HUES64 (cell line): ENCODE measurements at regions not wholly inside any gene's neighbourhood (a gene's known extent, or its start where the extent isn't known, plus 50 kb on each side); places are given as distances from the start of the nearest gene placed in this dataset.
"Not testable (repeated sequence)": the region's sequence is repeated elsewhere in the genome, so short reads cannot be mapped to it uniquely, and the experiment has no call there.

Source experiments
- H3K27ac ChIP-seq: 2 replicates; pipeline ENCODE4 v1.7.0; 2013; ENCODE audit warnings: low read depth, low read length, inconsistent platforms
- H3K27me3 ChIP-seq: 2 replicates; pipeline ENCODE4 v1.6.1; 2013; ENCODE audit warnings: mild to moderate bottlenecking, low read length; ENCODE audit not compliant: insufficient read depth
- H3K36me3 ChIP-seq: 2 replicates; pipeline ENCODE4 v1.6.1; 2013; ENCODE audit warnings: mild to moderate bottlenecking, low read length; ENCODE audit not compliant: insufficient read depth
- H3K4me1 ChIP-seq: 2 replicates; pipeline ENCODE4 v1.6.1; 2013; ENCODE audit warnings: mild to moderate bottlenecking, low read length, moderate library complexity; ENCODE audit not compliant: insufficient read depth
- H3K4me3 ChIP-seq: 2 replicates; pipeline ENCODE4 v1.5.1; 2013; ENCODE audit warnings: mild to moderate bottlenecking, low read length, moderate library complexity
- H3K9ac ChIP-seq: 2 replicates; pipeline ENCODE4 v1.6.1; 2013; ENCODE audit warnings: mild to moderate bottlenecking, low read depth, low read length
- H3K9me3 ChIP-seq: 2 replicates; pipeline ENCODE4 v1.6.1; 2013; ENCODE audit warnings: low read depth, low read length; ENCODE audit not compliant: insufficient read depth
- WGBS: fragments of 150-250, 120-280 bp; methylation state at CpG from one replicate; pipeline ENCODE4 v1.1.7; 2013; ENCODE audit warnings: missing lambda C conversion rate; 5-methylcytosine and 5-hydroxymethylcytosine counted together

- 66% methylated on average over 5 of the region's 5 CpGs for WGBS
- not testable (repeated sequence) for H3K4me1 ChIP-seq, H3K27me3 ChIP-seq, H3K9ac ChIP-seq, H3K36me3 ChIP-seq, H3K27ac ChIP-seq, H3K4me3 ChIP-seq, H3K9me3 ChIP-seq
These were observed 90.2 kb downstream of the ATP6V0E2 start for GRCh38 chr7:149963985-149964384.

GRCh38 chr7:149966444-149966843 lies 92.7 kb downstream of the ATP6V0E2 start:
- 100% methylated on average over 1 of the region's 2 CpGs for WGBS
- not testable (repeated sequence) for H3K9me3 ChIP-seq, H3K4me1 ChIP-seq, H3K9ac ChIP-seq, H3K4me3 ChIP-seq, H3K27me3 ChIP-seq, H3K27ac ChIP-seq, H3K36me3 ChIP-seq

- WGBS: 94% methylated on average over 10 of the region's 10 CpGs
- not testable (repeated sequence) for H3K4me1 ChIP-seq, H3K9ac ChIP-seq, H3K4me3 ChIP-seq, H3K27ac ChIP-seq, H3K27me3 ChIP-seq, H3K9me3 ChIP-seq, H3K36me3 ChIP-seq
These were observed 99.2 kb downstream of the ATP6V0E2 start for GRCh38 chr7:149972977-149973376.

GRCh38 chr7:149973681-149974080 lies 99.9 kb downstream of the ATP6V0E2 start:
- WGBS: 77% methylated on average over 4 of the region's 11 CpGs
- not testable (repeated sequence) for H3K4me3 ChIP-seq, H3K27me3 ChIP-seq, H3K9ac ChIP-seq, H3K4me1 ChIP-seq, H3K36me3 ChIP-seq, H3K9me3 ChIP-seq, H3K27ac ChIP-seq

DNA sequence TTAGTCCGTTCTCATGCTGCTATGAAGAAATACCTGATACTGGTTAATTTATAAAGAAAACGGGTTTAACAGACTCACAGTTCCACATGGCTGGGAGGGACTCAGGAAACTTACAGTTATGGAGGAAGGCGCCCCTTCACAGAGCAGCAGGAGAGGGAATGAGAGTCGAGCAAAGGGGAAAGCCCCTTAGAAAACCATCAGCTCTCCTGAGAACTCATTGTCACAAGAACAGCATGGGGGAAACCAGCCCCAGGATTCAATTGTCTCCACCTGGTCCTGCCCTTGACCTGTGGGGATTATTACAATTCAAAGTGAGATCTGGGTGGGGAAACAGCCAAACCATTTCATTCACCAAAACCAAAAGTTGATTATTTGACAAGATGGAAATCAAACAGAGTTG lies 101.8 kb downstream of the ATP6V0E2 start:
- H3K27ac ChIP-seq, H3K27me3 ChIP-seq, H3K4me1 ChIP-seq, H3K4me3 ChIP-seq, H3K9ac ChIP-seq, H3K36me3 ChIP-seq, H3K9me3 ChIP-seq: not testable (repeated sequence)
- 26% methylated on average over 4 of the region's 4 CpGs for WGBS

- 89% methylated on average over 3 of the region's 3 CpGs for WGBS
- H3K9me3 ChIP-seq, H3K27me3 ChIP-seq, H3K36me3 ChIP-seq, H3K27ac ChIP-seq, H3K4me1 ChIP-seq, H3K9ac ChIP-seq, H3K4me3 ChIP-seq: not testable (repeated sequence)
These were observed 104.8 kb downstream of the ATP6V0E2 start for GRCh38 chr7:149978537-149978936.

GRCh38 chr7:149978944-149979343 lies 105.2 kb downstream of the ATP6V0E2 start:
- H3K4me1 ChIP-seq, H3K9ac ChIP-seq, H3K27ac ChIP-seq, H3K4me3 ChIP-seq, H3K9me3 ChIP-seq, H3K36me3 ChIP-seq, H3K27me3 ChIP-seq: not testable (repeated sequence)
- WGBS: 90% methylated on average over 6 of the region's 10 CpGs

DNA sequence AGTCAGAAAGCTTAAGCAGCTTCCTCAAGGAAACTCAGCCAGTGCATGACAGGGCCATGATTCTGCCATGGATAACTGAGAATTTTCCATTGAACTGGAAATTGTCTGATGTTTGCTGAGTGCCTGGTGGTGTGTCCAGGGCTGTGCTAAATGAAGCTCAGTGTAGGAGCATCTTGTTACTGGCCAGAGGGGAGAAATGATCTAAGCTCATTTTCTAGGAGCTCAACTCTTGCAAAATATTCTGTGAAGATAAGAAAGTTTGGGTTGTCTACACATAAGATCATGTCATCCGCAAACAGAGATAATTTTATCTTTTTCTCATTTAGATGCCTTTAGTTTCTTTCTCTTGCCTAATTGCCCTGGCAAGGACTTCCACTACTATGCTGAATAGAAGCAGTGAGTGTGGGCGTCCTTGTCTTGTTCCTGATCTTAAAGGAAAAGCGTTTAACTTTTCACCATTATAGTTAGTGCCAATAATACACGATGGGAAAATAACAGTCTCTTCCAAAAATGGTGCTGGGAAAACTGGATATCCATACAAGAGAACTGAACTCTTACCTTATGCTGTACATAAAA lies 108.9 kb downstream of the ATP6V0E2 start:
- not testable (repeated sequence) for H3K27me3 ChIP-seq, H3K9me3 ChIP-seq

GRCh38 chr7:149986866-149987265 lies 113.1 kb downstream of the ATP6V0E2 start:
- H3K27ac ChIP-seq, H3K4me1 ChIP-seq, H3K36me3 ChIP-seq, H3K9ac ChIP-seq, H3K27me3 ChIP-seq, H3K4me3 ChIP-seq, H3K9me3 ChIP-seq: not testable (repeated sequence)
- WGBS: no CpG with 5 or more reads among the region's 3 CpGs

More for the DNA sequence above, 108.9 kb downstream of the ATP6V0E2 start:
- H3K4me3 ChIP-seq, H3K4me1 ChIP-seq, H3K36me3 ChIP-seq, H3K27ac ChIP-seq, H3K9ac ChIP-seq: not testable (repeated sequence)
- whole genome bisulfite sequencing: 90% methylated on average over 3 of the region's 4 CpGs

DNA sequence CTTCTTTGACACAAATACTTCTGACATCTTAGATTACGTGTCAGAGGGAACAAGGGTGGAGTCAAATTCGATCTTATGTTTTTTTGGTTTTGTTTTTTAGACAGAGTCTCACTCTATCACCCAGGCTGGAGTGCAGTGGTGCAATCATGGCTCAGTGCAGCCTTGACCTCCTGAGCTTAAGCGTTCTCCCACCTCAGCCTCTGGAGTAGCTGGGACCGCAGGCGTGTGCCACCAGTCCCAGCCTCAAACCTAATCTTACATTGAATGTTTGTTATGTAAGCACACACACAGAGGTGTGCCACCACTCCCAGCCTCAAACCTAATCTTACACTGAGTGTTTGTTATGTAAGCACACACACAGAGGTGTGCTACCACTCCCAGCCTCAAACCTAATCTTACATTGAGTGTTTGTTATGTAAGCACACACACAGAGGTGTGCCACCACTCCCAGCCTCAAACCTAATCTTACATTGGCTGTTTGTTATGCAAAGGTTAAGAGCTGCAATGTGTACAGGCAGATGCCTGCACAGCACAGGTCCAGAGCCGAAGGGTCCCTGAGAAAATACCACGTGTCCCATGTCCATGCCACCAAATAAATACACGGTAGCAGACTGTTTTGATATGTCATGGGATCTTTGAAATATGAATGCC lies 118.0 kb downstream of the ATP6V0E2 start:
- not testable (repeated sequence) for H3K4me3 ChIP-seq, H3K27me3 ChIP-seq, H3K4me1 ChIP-seq, H3K9ac ChIP-seq, H3K36me3 ChIP-seq, H3K27ac ChIP-seq, H3K9me3 ChIP-seq
- WGBS: 82% methylated on average over 8 of the region's 8 CpGs

- H3K27ac ChIP-seq, H3K27me3 ChIP-seq, H3K36me3 ChIP-seq, H3K9me3 ChIP-seq, H3K9ac ChIP-seq, H3K4me3 ChIP-seq, H3K4me1 ChIP-seq: not testable (repeated sequence)
- WGBS: 92% methylated on average over 11 of the region's 11 CpGs
These were observed 118.6 kb downstream of the ATP6V0E2 start for GRCh38 chr7:149992366-149992765.

DNA sequence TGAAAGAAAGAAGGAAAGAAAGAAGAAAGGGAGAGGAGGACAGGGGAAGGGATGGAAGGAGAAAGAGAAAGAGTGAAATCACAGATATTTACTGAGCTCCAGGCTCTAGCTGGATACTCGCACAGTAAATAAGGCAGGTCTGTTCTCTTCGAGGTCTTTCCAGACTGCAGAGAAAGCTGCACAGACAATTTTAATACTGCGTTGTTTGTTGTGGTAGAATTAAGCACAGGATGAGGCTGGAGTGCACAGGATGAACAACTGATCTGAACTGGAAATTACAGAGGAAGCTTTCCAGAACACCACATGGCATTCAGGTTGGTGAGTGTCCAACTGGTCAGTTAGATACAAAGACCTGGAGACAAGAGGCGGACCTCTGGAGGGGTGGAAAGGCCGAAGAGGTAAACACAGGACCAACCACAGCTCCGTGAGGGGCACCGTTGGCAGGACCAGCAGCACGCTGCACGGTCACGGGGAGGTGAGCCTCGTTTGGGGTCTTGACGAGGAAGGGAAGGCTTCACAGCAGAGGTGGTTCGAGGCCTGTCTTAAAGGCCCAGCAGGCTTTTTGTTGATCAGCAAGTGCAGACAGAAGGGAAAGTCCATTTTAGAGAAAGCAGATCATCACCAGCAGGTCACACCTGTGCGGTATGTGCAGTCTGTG lies 121.7 kb downstream of the ATP6V0E2 start:
- not testable (repeated sequence) for H3K36me3 ChIP-seq, H3K9me3 ChIP-seq, H3K4me1 ChIP-seq, H3K4me3 ChIP-seq, H3K27me3 ChIP-seq, H3K27ac ChIP-seq, H3K9ac ChIP-seq
- WGBS: 91% methylated on average over 13 of the region's 14 CpGs
